HCT116 (cell line): ENCODE measurements at regions not wholly inside any gene's neighbourhood (a gene's known extent, or its start where the extent isn't known, plus 50 kb on each side); places are given as distances from the start of the nearest gene placed in this dataset.

Experiments used
- ATAC-seq: fragments of 200-7000 bp; cut with Tn5 transposase; 2 replicates; pipeline ENCODE4 v1.9.1; 2020; ENCODE audit warnings: mild to moderate bottlenecking, moderate library complexity
- BruUV-seq: library from RNA; stranded (reverse); fragments of 400-500 nt; replicated peaks from 2 replicates; lab custom pipeline; 2021; lab: Mats Ljungman, UMichigan
- CTCF ChIA-PET: fragments of 300-600 bp; sonication (Branson Sonifier 250); formaldehyde crosslinking; loops from one replicate; lab custom pipeline; 2021; ENCODE audit warnings: antibody characterized with exemption; lab: Charles Lee
- POLR2A ChIA-PET: fragments of 300-600, 350-600 bp; sonication (Branson Sonifier 250); formaldehyde crosslinking; loops from one replicate; lab custom pipeline; 2021; ENCODE audit warnings: antibody characterized with exemption; lab: Charles Lee
- RAD21 ChIA-PET, 2 experiments: fragments of 300-600 bp; sonication (Branson Sonifier 250); formaldehyde crosslinking; loops; one replicate each; lab custom pipeline; 2023; ENCODE audit warnings: low total read pairs in 2 of 2; ENCODE audit not compliant: uncharacterized antibody in 2 of 2, unreplicated experiment in 2 of 2, low non-redundant PET in 1 of 2; lab: Charles Lee
- DNase-seq: peaks from one replicate; pipeline ENCODE4 v3.0.0-alpha.2; 2010; ENCODE audit warnings: low read depth, low spot score
- H2AFZ ChIP-seq: fragments of 200-600 bp; shearing (Covaris generic), sonication (generic); 2 replicates; pipeline ENCODE4 v1.6.1; 2017; ENCODE audit warnings: low read depth, mixed run types, mixed read lengths, antibody characterized with exemption, low read length; ENCODE audit not compliant: poor library complexity, severe bottlenecking
- H3K27ac ChIP-seq: 2 replicates; pipeline ENCODE4 v1.5.1; 2012; ENCODE audit warnings: low read depth, low read length
- H3K27me3 ChIP-seq: fragments of 200-600 bp; sonication (generic); 2 replicates; pipeline ENCODE4 v1.6.1; 2016; ENCODE audit warnings: mixed run types, low read length, mixed read lengths; ENCODE audit not compliant: insufficient read depth
- H3K36me3 ChIP-seq, 2 experiments: fragments of 200-500 bp in 1 of 2; fragments of 200-600 bp in 1 of 2; sonication (Bioruptor generic) in 1 of 2; sonication (generic) in 1 of 2; 2 replicates each; pipeline versions ENCODE4 v1.5.1 to v1.6.1; 2014 to 2016; ENCODE audit warnings: low read length in 2 of 2, inconsistent platforms in 1 of 2, mixed read lengths in 1 of 2, mixed run types in 1 of 2; ENCODE audit not compliant: insufficient read depth in 2 of 2, control insufficient read depth in 1 of 2
- H3K4me1 ChIP-seq, 2 experiments: fragments of 200-600 bp in 1 of 2; sonication (generic) in 1 of 2; 2 replicates each; pipeline versions ENCODE4 v1.5.1 to v1.6.1; 2012 to 2017; ENCODE audit warnings: low read length in 2 of 2, inconsistent platforms in 1 of 2, mild to moderate bottlenecking in 1 of 2, mixed read lengths in 1 of 2, mixed run types in 1 of 2, moderate library complexity in 1 of 2; ENCODE audit not compliant: insufficient read depth in 2 of 2, control insufficient read depth in 1 of 2
- H3K4me2 ChIP-seq: fragments of 200-600 bp; sonication (generic); 2 replicates; pipeline ENCODE4 v1.6.1; 2017; ENCODE audit warnings: mixed run types, low read length, mixed read lengths
- H3K4me3 ChIP-seq, 2 experiments: fragments of 200-600 bp in 1 of 2; sonication (generic) in 1 of 2; replicated peaks in 1 of 2; 2 replicates each; pipeline ENCODE4 v1.5.1; 2011 to 2016; ENCODE audit warnings: low read length in 2 of 2, control low read depth in 1 of 2, low read depth in 1 of 2, mild to moderate bottlenecking in 1 of 2, mixed read lengths in 1 of 2, mixed run types in 1 of 2
- H3K79me2 ChIP-seq: fragments of 200-600 bp; sonication (generic); 2 replicates; pipeline ENCODE4 v1.6.1; 2017; ENCODE audit warnings: mild to moderate bottlenecking, mixed run types, low read length, moderate library complexity, mixed read lengths; ENCODE audit not compliant: insufficient read depth
- H3K9ac ChIP-seq: fragments of 200-600 bp; sonication (generic); 2 replicates; pipeline ENCODE4 v1.6.1; 2016; ENCODE audit warnings: low read length, mixed read lengths
- H3K9me2 ChIP-seq: fragments of 200-600 bp; sonication (generic), shearing (Covaris generic); 2 replicates; pipeline ENCODE4 v1.6.1; 2017; ENCODE audit warnings: mixed run types, mild to moderate bottlenecking, moderate library complexity; ENCODE audit not compliant: insufficient read depth
- H3K9me3 ChIP-seq, 2 experiments: fragments of 200-500 bp in 1 of 2; fragments of 200-600 bp in 1 of 2; sonication (Bioruptor generic) in 1 of 2; sonication (generic) in 1 of 2; 2 replicates each; pipeline ENCODE4 v1.6.1; 2014 to 2017; ENCODE audit warnings: low read length in 2 of 2, mixed read lengths in 2 of 2, inconsistent platforms in 1 of 2, low read depth in 1 of 2, mild to moderate bottlenecking in 1 of 2, mixed run types in 1 of 2, moderate library complexity in 1 of 2; ENCODE audit not compliant: control insufficient read depth in 1 of 2, insufficient read depth in 1 of 2
- H4K20me1 ChIP-seq: fragments of 200-600 bp; sonication (generic), shearing (Covaris generic); 2 replicates; pipeline ENCODE4 v1.6.1; 2017; ENCODE audit warnings: mixed run types, mild to moderate bottlenecking, moderate library complexity; ENCODE audit not compliant: insufficient read depth
- ATF3 ChIP-seq: IDR thresholded peaks from 2 replicates; pipeline ENCODE4 v1.6.1; 2012
- CBX3 ChIP-seq: IDR thresholded peaks from 2 replicates; pipeline ENCODE4 v1.6.1; 2012; ENCODE audit warnings: low read depth
- CEBPB ChIP-seq: IDR thresholded peaks from 2 replicates; pipeline ENCODE4 v1.6.1; 2012; ENCODE audit warnings: low read depth
- EGR1 ChIP-seq: IDR thresholded peaks from 2 replicates; pipeline ENCODE4 v1.6.1; 2012; ENCODE audit warnings: low read depth
- ELF1 ChIP-seq: IDR thresholded peaks from 2 replicates; pipeline ENCODE4 v1.6.1; 2012; ENCODE audit warnings: low read depth, borderline replicate concordance
- EZH2 ChIP-seq: fragments of 200-600 bp; sonication (generic); IDR thresholded peaks from 2 replicates; pipeline ENCODE4 v1.6.1; 2017; ENCODE audit warnings: antibody characterized with exemption, mixed run types
- EZH2phosphoT487 ChIP-seq: fragments of 200-600 bp; IDR thresholded peaks from 2 replicates; pipeline ENCODE4 v1.6.1; 2018; ENCODE audit warnings: antibody characterized with exemption, borderline replicate concordance
- JUND ChIP-seq: IDR thresholded peaks from 2 replicates; pipeline ENCODE4 v1.6.1; 2012
- MAX ChIP-seq: IDR thresholded peaks from 2 replicates; pipeline ENCODE4 v1.6.1; 2012
- POLR2A ChIP-seq: IDR thresholded peaks from 2 replicates; pipeline ENCODE4 v1.7.0; 2011; ENCODE audit warnings: borderline replicate concordance; ENCODE audit not compliant: insufficient read depth, insufficient read length; ENCODE audit errors: extremely low read depth
- RAD21 ChIP-seq: IDR thresholded peaks from 2 replicates; pipeline ENCODE4 v1.6.1; 2012; ENCODE audit warnings: low read depth, mild to moderate bottlenecking
- REST ChIP-seq: IDR thresholded peaks from 2 replicates; pipeline ENCODE4 v1.6.1; 2012; ENCODE audit warnings: low read depth
- SP1 ChIP-seq: IDR thresholded peaks from 2 replicates; pipeline ENCODE4 v1.6.1; 2012; ENCODE audit warnings: low read depth
- TCF7L2 ChIP-seq: IDR thresholded peaks from 2 replicates; pipeline ENCODE4 v1.7.0; 2011; ENCODE audit warnings: borderline replicate concordance, inconsistent platforms; ENCODE audit not compliant: insufficient read depth, insufficient read length; ENCODE audit errors: extremely low read depth
- YY1 ChIP-seq: IDR thresholded peaks from 2 replicates; pipeline ENCODE4 v1.6.1; 2011; ENCODE audit warnings: low read length, low read depth, moderate library complexity, mild to moderate bottlenecking; ENCODE audit not compliant: insufficient replicate concordance; ENCODE audit errors: extremely low read depth
- ZBTB33 ChIP-seq: IDR thresholded peaks from 2 replicates; pipeline ENCODE4 v1.6.1; 2011; ENCODE audit warnings: mild to moderate bottlenecking, low read length, moderate library complexity; ENCODE audit not compliant: insufficient replicate concordance; ENCODE audit errors: extremely low read depth
- ZFX ChIP-seq: fragments of 450-650 bp; IDR thresholded peaks from 2 replicates; pipeline ENCODE4 v1.6.1; 2017
- ZNF274 ChIP-seq: fragments of 200-500 bp; sonication (Bioruptor generic); IDR thresholded peaks from 2 replicates; pipeline ENCODE4 v1.6.1; 2014; ENCODE audit warnings: mild to moderate bottlenecking, low read depth, low read length, inconsistent platforms
- intact Hi-C: fragments of 100-400 bp; cut with micrococcal nuclease; formaldehyde crosslinking; loops from 2 replicates; pipeline ENCODE4 v1.10.0; 2022

GRCh38 chr15:95252404-95252803 lies 1021.0 kb downstream of the MCTP2 start:
- Histone ChIP-seq H4K20me1 (no peaks in the 10 kb centered on the region), H3K27me3 (no peaks in the 10 kb centered on the region), H3K4me3 (no peak overlapping the region), H3K9ac (no peak overlapping the region), H3K9me2 (no peaks in the 10 kb centered on the region), H3K79me2 (no peaks in the 10 kb centered on the region), H3K9me3 (no peaks in the 10 kb centered on the region; a peak in 1 of 4 replicates), H3K36me3 (no peaks in the 10 kb centered on the region), H3K4me2 (no peak overlapping the region), H3K27ac (no peak overlapping the region), H3K4me1 (peaks cover 3 to 8% of the 10 kb centered on the region in 2 experiments), H2AFZ (no peak overlapping the region)
- BruUV-seq = no TSS peak
- intact Hi-C loops = loop anchor here (10.0 kb wide), 2 partner anchors 228 to 1332 kb away; no protein-coding TSS in a partner anchor
- ChIA-PET RAD21 (no interaction called here), POLR2A (no interaction called here), CTCF (no interaction called here)
- no peak for ATAC-seq
- DNase-seq = no peak
- TF ChIP-seq RAD21 (no peak), SP1 (no peak), TCF7L2 (no peak), EZH2phosphoT487 (no peak), JUND (no peak), EZH2 (no peak), ZBTB33 (no peak), ELF1 (no peak), CBX3 (no peak), EGR1 (no peak), ZFX (no peak), REST (no peak), YY1 (no peak), ATF3 (no peak), CEBPB (no peak), MAX (no peak), ZNF274 (no peak), POLR2A (no peak)
